Spleen (tissue), 11 donors: ENCODE measurements at regions not wholly inside any gene's neighbourhood (a gene's known extent, or its start where the extent isn't known, plus 50 kb on each side); places are given as distances from the start of the nearest gene placed in this dataset.

ENCODE experiments used
- DNase-seq: peaks from one replicate; pipeline ENCODE4 v3.0.0-alpha.2; 2020
- H3K27ac ChIP-seq, 8 donors: fragments of 200-600 bp; sonication (generic) in 7 of 8; 1 replicate in 4 of 8; 2 replicates in 4 of 8; pipeline versions ENCODE4 v1.5.0 to v1.8.0; 2016 to 2021; ENCODE audit warnings: inconsistent platforms in 4 of 8, mild to moderate bottlenecking in 4 of 8, moderate library complexity in 1 of 8
- H3K27me3 ChIP-seq, 7 donors: fragments of 200-600 bp; sonication (generic) in 6 of 7; replicated peaks in 1 of 7; 1 replicate in 4 of 7; 2 replicates in 3 of 7; pipeline versions ENCODE4 v1.5.0 to v1.8.0; 2016 to 2021; ENCODE audit warnings: inconsistent platforms in 3 of 7, mild to moderate bottlenecking in 1 of 7
- H3K36me3 ChIP-seq, 6 donors: fragments of 200-600 bp; sonication (generic) in 5 of 6; 1 replicate in 4 of 6; 2 replicates in 2 of 6; pipeline versions ENCODE4 v1.5.0 to v1.8.0; 2016 to 2021; ENCODE audit warnings: inconsistent platforms in 2 of 6
- H3K4me1 ChIP-seq, 6 donors: fragments of 200-600 bp; sonication (generic) in 5 of 6; 1 replicate in 3 of 6; 2 replicates in 3 of 6; pipeline versions ENCODE4 v1.5.0 to v1.8.0; 2016 to 2021; ENCODE audit warnings: inconsistent platforms in 3 of 6
- H3K4me3 ChIP-seq, 8 donors: fragments of 200-600 bp; sonication (generic) in 7 of 8; 1 replicate in 4 of 8; 2 replicates in 4 of 8; pipeline versions ENCODE4 v1.5.0 to v1.8.0; 2016 to 2021; ENCODE audit warnings: inconsistent platforms in 4 of 8, mild to moderate bottlenecking in 4 of 8, moderate library complexity in 2 of 8
- H3K9me3 ChIP-seq, 8 donors: fragments of 200-600 bp; sonication (generic) in 7 of 8; 1 replicate in 4 of 8; 2 replicates in 4 of 8; pipeline versions ENCODE4 v1.5.0 to v1.8.0; 2016 to 2021; ENCODE audit warnings: inconsistent platforms in 4 of 8
- CTCF ChIP-seq, 11 experiments: fragments of 200-600 bp in 7 of 11; fragments of 450-650 bp in 4 of 11; sonication (generic) in 4 of 11; IDR thresholded peaks in 8 of 11; conservative IDR thresholded peaks in 3 of 11; 1 replicate in 7 of 11; 2 replicates in 4 of 11; pipeline versions ENCODE4 v1.4.0 to v1.8.0; 2016 to 2021; ENCODE audit warnings: antibody characterized with exemption in 11 of 11, inconsistent platforms in 4 of 11, mild to moderate bottlenecking in 1 of 11
- POLR2A ChIP-seq, 3 donors: fragments of 450-650 bp; IDR thresholded peaks; one replicate each; pipeline ENCODE4 v1.5.1; 2017; ENCODE audit warnings: antibody characterized with exemption in 3 of 3, mild to moderate bottlenecking in 1 of 3
- POLR2AphosphoS5 ChIP-seq, 3 donors: sonication (generic); formaldehyde crosslinking; IDR thresholded peaks; one replicate each; pipeline ENCODE4 v1.5.1; 2017; ENCODE audit warnings: antibody characterized with exemption in 3 of 3
- WGBS, 5 donors: extraction: QIAGEN DNeasy Blood & Tissue Kit in 3 of 5; methylation state at CpG; one replicate each; pipeline versions ENCODE4 v1.1.5 to v1.1.7; 2013 to 2018; 5-methylcytosine and 5-hydroxymethylcytosine counted together
- intact Hi-C: fragments of 100-400 bp; cut with DNase I; formaldehyde crosslinking; loops from one replicate; pipeline ENCODE4 v1.15.0; 2023; ENCODE audit warnings: low total_unique reads
- donor health status: healthy with polysubstance abuse.
- donor health status: DM: no; HTN: no; CAD: no; lungs with moderate emphysema.
- donor health status: DM: no; HTN: no; CAD: no.
- donor health status: Bipolar disorder and iron deficiency.
- donor health status: healthy.
- donor health status: DM: no; HTN: no; CAD: no.
- donor health status: DM: yes; HTN: yes; CAD: no.

- peaks cover 0 to 30% (median 16%) of the 10 kb centered on the region in 6 donors for H3K4me1 ChIP-seq
- 71 to 85% (median 80%) methylated on average over 6 to 7 of the region's 7 CpGs for WGBS, 5 donors
- intact Hi-C loops = no loop called here
- no peak overlapping the region for H3K4me3 ChIP-seq
- H3K27me3 ChIP-seq = no peaks in the 10 kb centered on the region
- H3K27ac ChIP-seq = no peak overlapping the region
- H3K9me3 ChIP-seq = no peaks in the 10 kb centered on the region
- no peaks in the 10 kb centered on the region for H3K36me3 ChIP-seq
- TF ChIP-seq POLR2AphosphoS5 (IDR thresholded peaks at IDR 0.05) (no peak), CTCF (IDR thresholded peaks at IDR 0.05 in 8 of 11, conservative IDR thresholded peaks at IDR 0.05 in 3 of 11) (no peak), POLR2A (IDR thresholded peaks at IDR 0.05) (no peak)
- no peak for DNase-seq
These were observed 87.4 kb upstream of the SMNDC1 start for GRCh38 chr10:110392121-110392520.

GRCh38 chr10:110392868-110393740 is 88.4 kb upstream of the SMNDC1 start:
- TF ChIP-seq POLR2A (IDR thresholded peaks at IDR 0.05) (no peak), POLR2AphosphoS5 (IDR thresholded peaks at IDR 0.05) (no peak), CTCF (IDR thresholded peaks at IDR 0.05 in 8 of 11, conservative IDR thresholded peaks at IDR 0.05 in 3 of 11) (no peak)
- H3K27me3 ChIP-seq = no peaks in the 10 kb centered on the region
- 59 to 75% (median 66%) methylated on average over 19 of the region's 19 CpGs for WGBS, 5 donors
- intact Hi-C loops = no loop called here
- H3K27ac ChIP-seq = no peak overlapping the region
- H3K4me1 ChIP-seq = peaks cover 0 to 25% (median 12%) of the 10 kb centered on the region in 6 donors
- H3K9me3 ChIP-seq = no peaks in the 10 kb centered on the region
- DNase-seq = peak; percentile 47
- no peak overlapping the region for H3K4me3 ChIP-seq
- H3K36me3 ChIP-seq = no peaks in the 10 kb centered on the region

- intact Hi-C loops = no loop called here
- TF ChIP-seq CTCF (IDR thresholded peaks at IDR 0.05 in 8 of 11, conservative IDR thresholded peaks at IDR 0.05 in 3 of 11) = no peak
- TF ChIP-seq POLR2A (IDR thresholded peaks at IDR 0.05) = no peak
- no peak for TF ChIP-seq POLR2AphosphoS5 (IDR thresholded peaks at IDR 0.05)
- no peaks in the 10 kb centered on the region for H3K36me3 ChIP-seq
- H3K4me3 ChIP-seq = no peak overlapping the region
- H3K9me3 ChIP-seq = no peaks in the 10 kb centered on the region
- H3K27ac ChIP-seq = no peak overlapping the region
- peaks cover 0 to 21% (median 7%) of the 10 kb centered on the region in 6 donors for H3K4me1 ChIP-seq
- no peaks in the 10 kb centered on the region for H3K27me3 ChIP-seq
- 90 to 100% (median 91%) methylated on average over 5 to 6 of the region's 6 CpGs for WGBS, 5 donors
- DNase-seq = no peak
These were observed 89.1 kb upstream of the SMNDC1 start for GRCh38 chr10:110393866-110394265.

GRCh38 chr10:110394296-110394695 is 89.6 kb upstream of the SMNDC1 start:
- no peaks in the 10 kb centered on the region for H3K36me3 ChIP-seq
- no peaks in the 10 kb centered on the region for H3K27me3 ChIP-seq
- no peak for DNase-seq
- H3K27ac ChIP-seq = no peak overlapping the region
- intact Hi-C loops = no loop called here
- H3K4me1 ChIP-seq = peaks cover 0 to 25% (median 9%) of the 10 kb centered on the region in 6 donors
- no peaks in the 10 kb centered on the region for H3K9me3 ChIP-seq
- no peak overlapping the region for H3K4me3 ChIP-seq
- TF ChIP-seq POLR2AphosphoS5 (IDR thresholded peaks at IDR 0.05) = no peak
- TF ChIP-seq CTCF (IDR thresholded peaks at IDR 0.05 in 8 of 11, conservative IDR thresholded peaks at IDR 0.05 in 3 of 11) = no peak
- TF ChIP-seq POLR2A (IDR thresholded peaks at IDR 0.05) = no peak
- WGBS, 5 donors = 80 to 93% (median 92%) methylated on average over 5 to 8 of the region's 8 CpGs
